ENCODE measurements at regions not wholly inside any gene's neighbourhood (a gene's known extent, or its start where the extent isn't known, plus 50 kb on each side); places are given as distances from the start of the nearest gene placed in this dataset.

- WGBS, 3 donors: 84 to 85% (median 84%) methylated on average over 3 of the region's 3 CpGs
- no peaks in the 10 kb centered on the region for H3K9me3 ChIP-seq
- no peaks in the 10 kb centered on the region for H3K27me3 ChIP-seq (ENCODE audit: insufficient read depth in 3 of 3, low read length in 2 of 3)
- ATAC-seq (no peak), DNase-seq (no peak)
- TF ChIP-seq CTCF (IDR thresholded peaks at IDR 0.05): no peak
- no peaks in the 10 kb centered on the region for H3K4me1 ChIP-seq
- H3K27ac ChIP-seq: no peak overlapping the region
- intact Hi-C loops (cut with DNase I): no loop called here
- H3K4me3 ChIP-seq: no peak overlapping the region
- H3K36me3 ChIP-seq (ENCODE audit: insufficient read depth in 1 of 2, low read depth in 1 of 2): no peaks in the 10 kb centered on the region
These were observed 2874.1 kb upstream of the PCDH20 start for GRCh38 chr13:64289702-64290101.

GRCh38 chr13:64283926-64284325 lies 2868.3 kb upstream of the PCDH20 start:
- TF ChIP-seq CTCF (IDR thresholded peaks at IDR 0.05): no peak
- Histone ChIP-seq H3K36me3 (ENCODE audit: insufficient read depth in 1 of 2, low read depth in 1 of 2) (no peaks in the 10 kb centered on the region), H3K27ac (no peak overlapping the region), H3K27me3 (ENCODE audit: insufficient read depth in 3 of 3, low read length in 2 of 3) (no peaks in the 10 kb centered on the region), H3K4me1 (no peaks in the 10 kb centered on the region), H3K9me3 (no peaks in the 10 kb centered on the region), H3K4me3 (no peak overlapping the region)
- intact Hi-C loops (cut with DNase I): no loop called here
- DNase-seq (no peak), ATAC-seq (no peak)
- 87 to 97% (median 90%) methylated on average over 2 of the region's 2 CpGs for WGBS, 3 donors

GRCh38 chr13:64278493-64278892 lies 2862.8 kb upstream of the PCDH20 start:
- no peak overlapping the region for H3K4me3 ChIP-seq
- no peaks in the 10 kb centered on the region for H3K9me3 ChIP-seq
- H3K36me3 ChIP-seq (ENCODE audit: insufficient read depth in 1 of 2, low read depth in 1 of 2): no peaks in the 10 kb centered on the region
- ATAC-seq (no peak), DNase-seq (no peak)
- 71 to 79% (median 74%) methylated on average over 5 of the region's 5 CpGs for WGBS, 3 donors
- no peak for TF ChIP-seq CTCF (IDR thresholded peaks at IDR 0.05)
- H3K27me3 ChIP-seq (ENCODE audit: insufficient read depth in 3 of 3, low read length in 2 of 3): no peaks in the 10 kb centered on the region
- H3K27ac ChIP-seq: no peak overlapping the region
- intact Hi-C loops (cut with DNase I): no loop called here
- H3K4me1 ChIP-seq: no peaks in the 10 kb centered on the region

GRCh38 chr13:64277097-64277496 lies 2861.4 kb upstream of the PCDH20 start:
- H3K9me3 ChIP-seq: no peaks in the 10 kb centered on the region
- no peak overlapping the region for H3K4me3 ChIP-seq
- no peak for TF ChIP-seq CTCF (IDR thresholded peaks at IDR 0.05)
- H3K36me3 ChIP-seq (ENCODE audit: insufficient read depth in 1 of 2, low read depth in 1 of 2): no peaks in the 10 kb centered on the region
- intact Hi-C loops (cut with DNase I): no loop called here
- H3K27ac ChIP-seq: no peak overlapping the region
- no peaks in the 10 kb centered on the region for H3K4me1 ChIP-seq
- ATAC-seq (no peak), DNase-seq (no peak)
- 91 to 96% (median 96%) methylated on average over 2 of the region's 2 CpGs for WGBS, 3 donors
- no peaks in the 10 kb centered on the region for H3K27me3 ChIP-seq (ENCODE audit: insufficient read depth in 3 of 3, low read length in 2 of 3)

GRCh38 chr13:64276232-64276631 lies 2860.6 kb upstream of the PCDH20 start:
- no peaks in the 10 kb centered on the region for H3K9me3 ChIP-seq
- no peak overlapping the region for H3K27ac ChIP-seq
- ATAC-seq: no peak
- no peaks in the 10 kb centered on the region for H3K4me1 ChIP-seq
- no peak overlapping the region for H3K4me3 ChIP-seq
- TF ChIP-seq CTCF (IDR thresholded peaks at IDR 0.05): no peak
- no peaks in the 10 kb centered on the region for H3K36me3 ChIP-seq (ENCODE audit: insufficient read depth in 1 of 2, low read depth in 1 of 2)
- intact Hi-C loops (cut with DNase I): no loop called here
- no peaks in the 10 kb centered on the region for H3K27me3 ChIP-seq (ENCODE audit: insufficient read depth in 3 of 3, low read length in 2 of 3)
- 41 to 44% (median 44%) methylated on average over 2 of the region's 2 CpGs for WGBS, 3 donors
- no peak for DNase-seq

Data from psoas muscle (tissue), 7 donors.